ENCODE measurements at regions not wholly inside any gene's neighbourhood (a gene's known extent, or its start where the extent isn't known, plus 50 kb on each side); places are given as distances from the start of the nearest gene placed in this dataset.

- no peaks in the 10 kb centered on the region for H3K79me2 ChIP-seq (ENCODE audit: control insufficient read depth, low read length)
- no peak overlapping the region for H3K27ac ChIP-seq (ENCODE audit: low read depth, low read length)
- no peaks in the 10 kb centered on the region for H3K36me3 ChIP-seq (ENCODE audit: control insufficient read depth, low read length)
- H4K20me1 ChIP-seq (ENCODE audit: control insufficient read depth, insufficient read depth, low read depth, low read length), result no peaks in the 10 kb centered on the region
- TF ChIP-seq, protein P1, sequence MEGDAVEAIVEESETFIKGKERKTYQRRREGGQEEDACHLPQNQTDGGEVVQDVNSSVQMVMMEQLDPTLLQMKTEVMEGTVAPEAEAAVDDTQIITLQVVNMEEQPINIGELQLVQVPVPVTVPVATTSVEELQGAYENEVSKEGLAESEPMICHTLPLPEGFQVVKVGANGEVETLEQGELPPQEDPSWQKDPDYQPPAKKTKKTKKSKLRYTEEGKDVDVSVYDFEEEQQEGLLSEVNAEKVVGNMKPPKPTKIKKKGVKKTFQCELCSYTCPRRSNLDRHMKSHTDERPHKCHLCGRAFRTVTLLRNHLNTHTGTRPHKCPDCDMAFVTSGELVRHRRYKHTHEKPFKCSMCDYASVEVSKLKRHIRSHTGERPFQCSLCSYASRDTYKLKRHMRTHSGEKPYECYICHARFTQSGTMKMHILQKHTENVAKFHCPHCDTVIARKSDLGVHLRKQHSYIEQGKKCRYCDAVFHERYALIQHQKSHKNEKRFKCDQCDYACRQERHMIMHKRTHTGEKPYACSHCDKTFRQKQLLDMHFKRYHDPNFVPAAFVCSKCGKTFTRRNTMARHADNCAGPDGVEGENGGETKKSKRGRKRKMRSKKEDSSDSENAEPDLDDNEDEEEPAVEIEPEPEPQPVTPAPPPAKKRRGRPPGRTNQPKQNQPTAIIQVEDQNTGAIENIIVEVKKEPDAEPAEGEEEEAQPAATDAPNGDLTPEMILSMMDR (IDR thresholded peaks at IDR 0.05; ENCODE audit: low read depth, low read length, poor library complexity, severe bottlenecking), result no peak
- no peak for TF ChIP-seq EZH2phosphoT487 (IDR thresholded peaks at IDR 0.05; ENCODE audit: borderline replicate concordance, low read length)
- H3K9me2 ChIP-seq (replicated peaks; ENCODE audit: control insufficient read depth, low read length), result no peaks in the 10 kb centered on the region
- no peaks in the 10 kb centered on the region for H3K4me1 ChIP-seq (ENCODE audit: control insufficient read depth, low read length)
- no peaks in the 10 kb centered on the region for H3F3A ChIP-seq (ENCODE audit: control insufficient read depth, insufficient read depth)
- H3K4me2 ChIP-seq (ENCODE audit: low read length), result no peak overlapping the region
- H3K4me3 ChIP-seq (ENCODE audit: low read length), result no peak overlapping the region
- no peaks in the 10 kb centered on the region for H3K9me3 ChIP-seq (ENCODE audit: control insufficient read depth, insufficient read depth, low read length)
- H3K27me3 ChIP-seq (ENCODE audit: control insufficient read depth, low read length), result no peaks in the 10 kb centered on the region
Measured at GRCh38 chr13:48851707-48852106, 124.0 kb upstream of the FNDC3A start.

DNA sequence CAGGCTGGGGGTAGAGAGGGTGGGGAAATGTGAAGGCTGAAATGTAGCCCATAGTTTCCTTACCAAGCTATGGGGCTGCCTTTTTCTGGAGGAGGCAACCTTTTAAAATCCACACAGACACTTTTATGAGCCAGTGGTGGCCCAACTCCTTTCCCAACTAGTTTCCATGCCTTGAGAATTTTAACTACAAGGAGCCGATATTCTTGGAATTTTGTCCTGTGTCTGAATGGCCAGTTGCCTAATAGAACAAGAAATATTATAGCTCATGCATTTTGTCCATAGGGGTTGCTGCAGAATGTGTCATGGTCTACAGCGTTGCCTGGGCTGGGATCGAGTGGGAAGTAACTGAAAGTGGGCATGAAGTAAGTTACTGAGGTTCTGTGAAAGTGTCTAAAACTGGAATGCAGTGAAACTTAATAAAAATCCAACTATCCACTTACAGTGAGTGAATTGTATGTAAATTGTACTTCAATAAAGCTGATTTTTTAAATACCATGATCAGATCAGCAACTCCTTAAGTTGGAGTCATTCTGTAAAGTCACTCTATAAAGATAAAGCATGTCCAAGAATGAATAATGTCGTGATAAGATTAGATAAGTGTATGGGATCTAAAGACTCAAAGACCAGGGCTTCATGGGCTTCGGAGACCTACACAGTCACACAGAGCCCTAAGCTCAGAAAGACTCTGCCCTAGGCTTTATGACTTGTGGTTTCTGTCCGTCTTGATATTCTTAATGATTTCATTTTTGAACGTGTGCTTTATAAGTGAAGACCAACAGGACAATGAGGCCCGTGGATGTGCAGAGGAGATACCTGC is 122.6 kb upstream of the FNDC3A start:
- Histone ChIP-seq H3K27me3 (ENCODE audit: control insufficient read depth, low read length) (no peaks in the 10 kb centered on the region), H3K9me3 (ENCODE audit: control insufficient read depth, insufficient read depth, low read length) (no peaks in the 10 kb centered on the region), H4K20me1 (ENCODE audit: control insufficient read depth, insufficient read depth, low read depth, low read length) (no peaks in the 10 kb centered on the region), H3K4me2 (ENCODE audit: low read length) (no peak overlapping the region), H3K9me2 (replicated peaks; ENCODE audit: control insufficient read depth, low read length) (no peaks in the 10 kb centered on the region; the same call in 1 of the 2 replicates), H3K79me2 (ENCODE audit: control insufficient read depth, low read length) (no peaks in the 10 kb centered on the region), H3K4me1 (ENCODE audit: control insufficient read depth, low read length) (no peaks in the 10 kb centered on the region), H3K4me3 (ENCODE audit: low read length) (no peak overlapping the region), H3K27ac (ENCODE audit: low read depth, low read length) (no peak overlapping the region), H3F3A (ENCODE audit: control insufficient read depth, insufficient read depth) (no peaks in the 10 kb centered on the region), H3K36me3 (ENCODE audit: control insufficient read depth, low read length) (no peaks in the 10 kb centered on the region)
- no peak for TF ChIP-seq EZH2phosphoT487 (IDR thresholded peaks at IDR 0.05; ENCODE audit: borderline replicate concordance, low read length)
- TF ChIP-seq, protein P1 (IDR thresholded peaks at IDR 0.05; ENCODE audit: low read depth, low read length, poor library complexity, severe bottlenecking), result no peak

DNA sequence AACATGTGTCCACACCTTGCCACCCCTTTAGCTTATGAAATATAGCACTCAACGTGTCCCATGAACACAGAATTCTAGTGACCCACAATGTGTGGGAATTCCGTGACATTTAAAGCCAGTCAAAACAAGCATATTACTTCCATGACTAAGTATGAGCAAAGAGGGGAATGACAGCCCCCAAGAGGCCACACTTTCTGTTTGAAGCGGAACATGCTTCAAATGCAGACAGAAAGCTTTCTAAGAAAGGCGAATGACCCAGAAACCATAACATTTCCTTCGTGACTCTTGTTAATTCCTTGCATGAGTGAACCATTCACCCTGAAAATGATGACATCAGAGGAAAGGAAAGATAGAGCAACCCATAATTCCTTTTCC is 122.0 kb upstream of the FNDC3A start:
- Histone ChIP-seq H3K4me2 (ENCODE audit: low read length) (no peak overlapping the region), H3K27me3 (ENCODE audit: control insufficient read depth, low read length) (no peaks in the 10 kb centered on the region), H3K9me3 (ENCODE audit: control insufficient read depth, insufficient read depth, low read length) (no peaks in the 10 kb centered on the region), H3F3A (ENCODE audit: control insufficient read depth, insufficient read depth) (no peaks in the 10 kb centered on the region), H3K9me2 (replicated peaks; ENCODE audit: control insufficient read depth, low read length) (no peaks in the 10 kb centered on the region; the same call in 1 of the 2 replicates), H3K36me3 (ENCODE audit: control insufficient read depth, low read length) (no peaks in the 10 kb centered on the region), H3K27ac (ENCODE audit: low read depth, low read length) (no peak overlapping the region), H3K79me2 (ENCODE audit: control insufficient read depth, low read length) (no peaks in the 10 kb centered on the region), H3K4me1 (ENCODE audit: control insufficient read depth, low read length) (no peaks in the 10 kb centered on the region), H3K4me3 (ENCODE audit: low read length) (no peak overlapping the region), H4K20me1 (ENCODE audit: control insufficient read depth, insufficient read depth, low read depth, low read length) (no peaks in the 10 kb centered on the region)
- TF ChIP-seq, protein P1 (IDR thresholded peaks at IDR 0.05; ENCODE audit: low read depth, low read length, poor library complexity, severe bottlenecking), result no peak
- TF ChIP-seq EZH2phosphoT487 (IDR thresholded peaks at IDR 0.05; ENCODE audit: borderline replicate concordance, low read length), result no peak

Measured in DOHH2 (cell line).